ENCODE measurements at regions not wholly inside any gene's neighbourhood (a gene's known extent, or its start where the extent isn't known, plus 50 kb on each side); places are given as distances from the start of the nearest gene placed in this dataset.

DNA sequence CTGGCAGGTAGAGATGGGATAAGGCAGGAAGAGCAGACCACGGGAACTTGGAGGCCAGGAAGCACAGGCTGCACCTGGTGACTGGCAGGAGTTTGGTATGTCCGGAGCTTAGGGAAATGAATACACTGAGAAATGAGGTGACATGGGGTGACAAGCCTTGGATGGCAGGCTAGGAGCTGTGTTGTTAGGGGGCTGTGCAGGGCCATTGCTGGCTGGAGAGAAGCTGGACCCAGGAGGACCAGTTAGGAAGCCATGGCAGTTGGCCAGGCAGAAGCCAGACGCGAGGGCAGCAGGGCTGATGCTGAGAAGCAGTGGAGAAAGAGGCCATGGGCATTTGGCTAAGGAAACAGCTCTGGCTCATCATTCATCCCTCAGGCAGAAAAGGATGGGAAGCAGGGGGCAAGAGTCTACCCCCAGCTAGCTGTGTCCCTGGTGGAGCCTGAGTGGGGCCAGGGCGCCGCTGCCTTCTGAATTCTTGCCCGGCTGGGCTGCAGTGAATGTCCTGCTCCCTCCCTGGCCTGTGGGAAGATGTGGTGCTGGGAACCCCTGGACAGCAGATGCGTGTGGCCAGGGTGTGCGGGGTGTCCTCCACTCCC is 255.8 kb downstream of the FAM43A start:
- BruUV-seq (replicated peaks) = no TSS peak
- H3K9me3 Mint-ChIP-seq (ENCODE audit: unreplicated experiment) = no peaks in the 10 kb centered on the region
- no peak for DNase-seq (ENCODE audit: unreplicated experiment)
- intact Hi-C loops (cut with micrococcal nuclease) = no loop called here
- no peak overlapping the region for H3K27ac Mint-ChIP-seq (ENCODE audit: low read depth, unreplicated experiment)
- peaks cover 24% of the 10 kb centered on the region for H3K27me3 Mint-ChIP-seq (ENCODE audit: insufficient read depth, unreplicated experiment)
- H3K4me3 Mint-ChIP-seq (ENCODE audit: unreplicated experiment) = no peak overlapping the region
- no peaks in the 10 kb centered on the region for H3K36me3 Mint-ChIP-seq (ENCODE audit: insufficient read depth, unreplicated experiment)
- TF ChIP-seq, protein P1, sequence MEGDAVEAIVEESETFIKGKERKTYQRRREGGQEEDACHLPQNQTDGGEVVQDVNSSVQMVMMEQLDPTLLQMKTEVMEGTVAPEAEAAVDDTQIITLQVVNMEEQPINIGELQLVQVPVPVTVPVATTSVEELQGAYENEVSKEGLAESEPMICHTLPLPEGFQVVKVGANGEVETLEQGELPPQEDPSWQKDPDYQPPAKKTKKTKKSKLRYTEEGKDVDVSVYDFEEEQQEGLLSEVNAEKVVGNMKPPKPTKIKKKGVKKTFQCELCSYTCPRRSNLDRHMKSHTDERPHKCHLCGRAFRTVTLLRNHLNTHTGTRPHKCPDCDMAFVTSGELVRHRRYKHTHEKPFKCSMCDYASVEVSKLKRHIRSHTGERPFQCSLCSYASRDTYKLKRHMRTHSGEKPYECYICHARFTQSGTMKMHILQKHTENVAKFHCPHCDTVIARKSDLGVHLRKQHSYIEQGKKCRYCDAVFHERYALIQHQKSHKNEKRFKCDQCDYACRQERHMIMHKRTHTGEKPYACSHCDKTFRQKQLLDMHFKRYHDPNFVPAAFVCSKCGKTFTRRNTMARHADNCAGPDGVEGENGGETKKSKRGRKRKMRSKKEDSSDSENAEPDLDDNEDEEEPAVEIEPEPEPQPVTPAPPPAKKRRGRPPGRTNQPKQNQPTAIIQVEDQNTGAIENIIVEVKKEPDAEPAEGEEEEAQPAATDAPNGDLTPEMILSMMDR (IDR thresholded peaks at IDR 0.05; ENCODE audit: unreplicated experiment) = no peak
- ChIA-PET CTCF (interaction anchor here (1.5 kb wide), 1 partner anchor 259 kb away, joined by 3 read pairs; no protein-coding TSS in a partner anchor), POLR2A (no interaction called here)
- H3K4me1 Mint-ChIP-seq (ENCODE audit: insufficient read depth, unreplicated experiment) = no peaks in the 10 kb centered on the region

DNA sequence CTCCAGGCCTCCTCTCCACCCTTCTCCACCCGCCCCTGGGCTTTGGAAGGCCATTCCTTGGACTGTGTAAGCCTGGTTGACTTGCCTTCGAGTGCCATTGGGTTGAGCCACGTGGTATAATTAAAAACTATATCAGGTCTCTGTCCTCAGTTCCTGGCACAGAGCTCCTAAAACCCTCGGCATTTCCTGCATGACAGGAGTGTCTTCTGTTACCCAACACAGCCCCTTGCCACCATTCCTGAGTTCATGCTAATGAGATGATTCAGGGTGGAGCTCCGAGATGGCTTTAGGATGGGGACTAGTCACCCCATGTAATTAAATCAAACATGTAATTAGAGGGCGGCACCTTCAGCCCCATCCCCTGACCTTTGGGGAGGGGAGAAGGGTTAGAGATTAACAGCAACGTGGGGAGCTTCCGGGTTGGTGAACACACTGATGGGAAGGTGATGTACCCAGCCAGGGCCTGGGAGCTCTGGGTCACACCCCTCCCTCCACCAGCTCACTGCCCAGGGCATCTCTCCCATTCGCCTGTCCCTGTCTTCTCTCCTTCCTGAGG is 256.4 kb downstream of the FAM43A start:
- Mint-ChIP-seq H3K27ac (ENCODE audit: low read depth, unreplicated experiment) (no peak overlapping the region), H3K4me1 (ENCODE audit: insufficient read depth, unreplicated experiment) (no peaks in the 10 kb centered on the region), H3K27me3 (ENCODE audit: insufficient read depth, unreplicated experiment) (peaks cover 24% of the 10 kb centered on the region), H3K36me3 (ENCODE audit: insufficient read depth, unreplicated experiment) (no peaks in the 10 kb centered on the region), H3K4me3 (ENCODE audit: unreplicated experiment) (no peak overlapping the region), H3K9me3 (ENCODE audit: unreplicated experiment) (no peaks in the 10 kb centered on the region)
- DNase-seq (ENCODE audit: unreplicated experiment) = no peak
- no TSS peak for BruUV-seq (replicated peaks)
- ChIA-PET POLR2A (no interaction called here), CTCF (no interaction called here)
- TF ChIP-seq, protein P1 (IDR thresholded peaks at IDR 0.05; ENCODE audit: unreplicated experiment) = no peak
- intact Hi-C loops (cut with micrococcal nuclease) = no loop called here

DNA sequence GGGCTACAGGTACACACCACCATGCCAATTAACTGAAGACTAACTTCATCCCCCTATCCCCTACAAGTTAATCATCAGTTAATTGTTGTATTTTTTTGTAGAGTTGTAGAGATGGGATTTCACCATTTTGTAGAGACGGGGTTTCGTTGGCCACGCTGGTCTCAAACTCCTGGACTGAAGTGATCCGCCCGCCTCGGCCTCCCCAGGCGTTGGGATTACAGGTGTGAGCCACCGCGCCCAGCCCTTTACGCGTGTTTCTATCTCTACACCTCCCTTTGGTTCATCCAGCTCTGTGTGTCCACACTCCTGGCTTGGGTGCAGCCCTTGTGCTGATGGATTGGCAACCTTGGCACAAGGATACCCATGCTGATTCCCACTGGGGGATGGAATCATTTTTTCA is 258.8 kb downstream of the FAM43A start:
- Mint-ChIP-seq H3K9me3 (ENCODE audit: unreplicated experiment) (no peaks in the 10 kb centered on the region), H3K36me3 (ENCODE audit: insufficient read depth, unreplicated experiment) (no peaks in the 10 kb centered on the region), H3K4me1 (ENCODE audit: insufficient read depth, unreplicated experiment) (no peaks in the 10 kb centered on the region), H3K4me3 (ENCODE audit: unreplicated experiment) (no peak overlapping the region), H3K27ac (ENCODE audit: low read depth, unreplicated experiment) (no peak overlapping the region), H3K27me3 (ENCODE audit: insufficient read depth, unreplicated experiment) (peaks cover 24% of the 10 kb centered on the region)
- ChIA-PET POLR2A (interaction anchor here (0.5 to 0.6 kb wide), 2 partner anchors 21 to 325 kb away, joined by 3 read pairs; no protein-coding TSS in a partner anchor), CTCF (interaction anchor here (0.7 kb wide), 1 partner anchor 75 kb away, joined by 3 read pairs; no protein-coding TSS in a partner anchor)
- intact Hi-C loops (cut with micrococcal nuclease) = no loop called here
- TF ChIP-seq, protein P1 (IDR thresholded peaks at IDR 0.05; ENCODE audit: unreplicated experiment) = no peak
- BruUV-seq (replicated peaks) = no TSS peak
- no peak for DNase-seq (ENCODE audit: unreplicated experiment)

DNA sequence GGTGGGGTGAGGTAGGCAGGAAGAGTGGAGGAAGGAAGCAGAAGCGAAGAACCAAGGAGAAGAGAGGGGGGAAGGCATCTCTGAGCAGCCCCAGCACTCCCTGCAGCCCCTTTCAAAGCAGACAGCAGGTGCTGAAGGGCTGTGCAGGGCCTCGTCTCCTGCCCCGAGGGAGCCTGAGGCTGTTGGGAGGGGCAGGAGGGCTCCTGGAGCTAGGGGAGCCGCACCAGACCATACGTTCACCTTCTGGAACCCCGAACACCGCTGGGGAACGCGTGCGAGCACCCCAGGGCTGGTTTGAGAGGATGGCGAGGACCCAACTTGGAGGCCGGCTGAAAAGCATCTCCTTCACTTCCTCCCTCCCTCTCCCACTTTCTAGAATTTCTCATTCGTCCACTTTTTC is 259.8 kb downstream of the FAM43A start:
- Mint-ChIP-seq H3K36me3 (ENCODE audit: insufficient read depth, unreplicated experiment) (no peaks in the 10 kb centered on the region), H3K9me3 (ENCODE audit: unreplicated experiment) (no peaks in the 10 kb centered on the region), H3K27ac (ENCODE audit: low read depth, unreplicated experiment) (no peak overlapping the region), H3K27me3 (ENCODE audit: insufficient read depth, unreplicated experiment) (peaks cover 24% of the 10 kb centered on the region), H3K4me3 (ENCODE audit: unreplicated experiment) (no peak overlapping the region), H3K4me1 (ENCODE audit: insufficient read depth, unreplicated experiment) (no peaks in the 10 kb centered on the region)
- intact Hi-C loops (cut with micrococcal nuclease) = no loop called here
- BruUV-seq (replicated peaks) = no TSS peak
- DNase-seq (ENCODE audit: unreplicated experiment) = no peak
- POLR2A ChIA-PET = interaction anchor here (0.7 kb wide), 1 partner anchor 193 kb away, joined by 4 read pairs; no protein-coding TSS in a partner anchor
- CTCF ChIA-PET = no interaction called here
- TF ChIP-seq, protein P1 (IDR thresholded peaks at IDR 0.05; ENCODE audit: unreplicated experiment) = no peak

Data from MCF 10A (cell line).